ENCODE measurements at regions not wholly inside any gene's neighbourhood (a gene's known extent, or its start where the extent isn't known, plus 50 kb on each side); places are given as distances from the start of the nearest gene placed in this dataset.

GRCh38 chr4:57875829-57876392 lies 765.7 kb upstream of the IGFBP7 start:
- TF ChIP-seq OSR1 (CRISPR knock-in tag; IDR thresholded peaks at IDR 0.05): no peak
- no peak for TF ChIP-seq PPARA (CRISPR knock-in tag; IDR thresholded peaks at IDR 0.05; ENCODE audit: borderline replicate concordance)
- TF ChIP-seq TOX (CRISPR knock-in tag; IDR thresholded peaks at IDR 0.05; ENCODE audit: borderline replicate concordance): no peak
- no peak for TF ChIP-seq PATZ1 (CRISPR knock-in tag; IDR thresholded peaks at IDR 0.05; ENCODE audit: borderline replicate concordance)
- no peak for TF ChIP-seq ZNF565 (CRISPR knock-in tag; conservative IDR thresholded peaks at IDR 0.05; ENCODE audit: low read depth)
- no peak for TF ChIP-seq CREB5 (CRISPR knock-in tag; IDR thresholded peaks at IDR 0.05; ENCODE audit: low read depth)
- TF ChIP-seq ZFP3 (CRISPR knock-in tag; IDR thresholded peaks at IDR 0.05): no peak
- TF ChIP-seq CSRNP3 (CRISPR knock-in tag; IDR thresholded peaks at IDR 0.05): no peak
- TF ChIP-seq GLIS3 (CRISPR knock-in tag; IDR thresholded peaks at IDR 0.05): no peak
- no peak for TF ChIP-seq RARB (CRISPR knock-in tag; IDR thresholded peaks at IDR 0.05)
- no peak for TF ChIP-seq ARNTL (CRISPR knock-in tag; IDR thresholded peaks at IDR 0.05; ENCODE audit: borderline replicate concordance, low read depth)
- TF ChIP-seq ISL1 (CRISPR knock-in tag; IDR thresholded peaks at IDR 0.05): no peak
- TF ChIP-seq CSDC2 (CRISPR knock-in tag; IDR thresholded peaks at IDR 0.05): no peak
- TF ChIP-seq ESRRG (CRISPR knock-in tag; IDR thresholded peaks at IDR 0.05): no peak
- TF ChIP-seq ZNF8 (CRISPR knock-in tag; IDR thresholded peaks at IDR 0.05): no peak
- TF ChIP-seq ZFP30 (CRISPR knock-in tag; IDR thresholded peaks at IDR 0.05): no peak
- ATAC-seq: no peak

GRCh38 chr4:57866468-57867171 lies 756.4 kb upstream of the IGFBP7 start:
- no peak for ATAC-seq
- TF ChIP-seq ZFP30 (CRISPR knock-in tag; IDR thresholded peaks at IDR 0.05): no peak
- no peak for TF ChIP-seq ZNF70 (CRISPR knock-in tag; IDR thresholded peaks at IDR 0.05)
- no peak for TF ChIP-seq OSR1 (CRISPR knock-in tag; IDR thresholded peaks at IDR 0.05)
- no peak for TF ChIP-seq CREB5 (CRISPR knock-in tag; IDR thresholded peaks at IDR 0.05; ENCODE audit: low read depth)

GRCh38 chr4:57865264-57865663 lies 755.1 kb upstream of the IGFBP7 start:
- no peak for ATAC-seq
- TF ChIP-seq ZFP3 (CRISPR knock-in tag; IDR thresholded peaks at IDR 0.05) (no peak), ESRRG (CRISPR knock-in tag; IDR thresholded peaks at IDR 0.05) (no peak), ZC3H10 (CRISPR knock-in tag; IDR thresholded peaks at IDR 0.05) (no peak), TSHZ2 (CRISPR knock-in tag; IDR thresholded peaks at IDR 0.05) (no peak), SNAI2 (CRISPR knock-in tag; IDR thresholded peaks at IDR 0.05) (no peak)

All from SK-N-SH treated with all-trans-retinoic acid at 6 μM for 48 hours (cell line).